ENCODE measurements at regions not wholly inside any gene's neighbourhood (a gene's known extent, or its start where the extent isn't known, plus 50 kb on each side); places are given as distances from the start of the nearest gene placed in this dataset.
A peak's percentile ranks its signal among the peaks of the same experiment; 100 is the strongest.

DNA sequence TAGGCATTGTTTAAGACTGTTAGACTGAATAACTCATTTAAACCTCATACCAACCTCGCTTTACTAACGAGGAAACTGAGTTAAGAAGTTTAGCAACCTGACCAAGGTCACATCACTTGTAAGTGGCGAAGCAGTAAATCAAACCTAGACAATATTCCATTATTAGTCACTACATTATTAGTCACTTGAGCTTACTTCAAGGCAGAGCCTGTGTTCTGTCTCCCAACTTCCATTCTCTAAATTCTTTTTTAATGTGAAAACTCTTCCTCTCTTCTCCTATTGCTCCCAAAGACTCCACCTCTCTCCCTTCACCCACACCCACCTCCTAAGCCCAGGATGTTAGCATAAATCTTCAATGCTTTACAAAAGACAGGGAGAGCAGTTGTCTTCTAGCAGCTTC, 156.5 kb downstream of the ARL6IP6 start:
- DNase-seq (ENCODE audit: low spot score) = no peak

- DNase-seq (ENCODE audit: low spot score) = no peak
Observed at GRCh38 chr2:152870239-152870638, 151.8 kb downstream of the ARL6IP6 start.

GRCh38 chr2:152867397-152867796, 149.0 kb downstream of the ARL6IP6 start:
- no peak for DNase-seq (ENCODE audit: low spot score)

DNA sequence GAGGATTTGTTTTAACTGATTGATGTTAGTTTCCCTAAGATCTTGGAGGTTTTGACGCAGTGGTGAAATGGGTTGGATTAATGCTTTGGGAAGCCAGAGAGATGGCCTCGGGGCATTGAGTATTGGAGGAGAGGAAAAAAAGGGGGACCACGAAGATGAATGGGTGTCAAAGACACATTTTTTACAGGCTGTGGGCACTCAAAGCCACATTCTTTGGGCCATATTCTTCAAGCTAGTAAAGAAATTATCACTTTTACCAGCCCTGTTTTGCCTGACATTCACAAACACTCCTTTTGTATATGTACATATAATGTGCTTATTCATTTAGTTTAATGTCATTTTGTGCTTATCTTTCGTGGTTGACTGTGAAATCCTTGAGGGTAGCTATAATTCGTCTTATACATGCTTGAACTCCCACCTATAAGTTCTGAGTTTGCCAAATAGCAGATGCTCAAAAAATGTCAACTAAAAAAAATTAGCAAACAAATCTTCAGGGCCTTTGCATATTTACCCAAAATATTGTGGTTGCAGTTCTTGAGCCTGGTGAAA, 146.3 kb downstream of the ARL6IP6 start:
- DNase-seq (ENCODE audit: low spot score) = no peak

DNA sequence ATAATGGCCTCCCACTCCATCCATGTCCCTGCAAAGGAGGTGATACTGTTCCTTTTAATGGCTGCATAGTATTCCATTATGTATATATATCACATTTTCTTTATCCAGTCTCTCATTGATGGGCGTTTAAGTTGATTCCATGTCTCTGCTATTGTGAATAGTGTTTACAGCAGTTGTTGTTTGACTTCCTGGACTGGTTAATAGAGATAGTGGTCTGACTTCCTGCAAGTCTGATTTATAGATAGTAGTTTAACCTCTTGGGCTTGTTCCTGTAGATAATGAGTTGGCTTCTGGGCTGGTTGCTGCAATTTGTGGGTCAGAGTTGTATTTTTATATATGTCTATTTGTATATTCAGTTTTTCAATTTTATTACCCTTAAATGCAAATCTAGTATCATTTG, 145.4 kb downstream of the ARL6IP6 start:
- no peak for DNase-seq (ENCODE audit: low spot score)

DNA sequence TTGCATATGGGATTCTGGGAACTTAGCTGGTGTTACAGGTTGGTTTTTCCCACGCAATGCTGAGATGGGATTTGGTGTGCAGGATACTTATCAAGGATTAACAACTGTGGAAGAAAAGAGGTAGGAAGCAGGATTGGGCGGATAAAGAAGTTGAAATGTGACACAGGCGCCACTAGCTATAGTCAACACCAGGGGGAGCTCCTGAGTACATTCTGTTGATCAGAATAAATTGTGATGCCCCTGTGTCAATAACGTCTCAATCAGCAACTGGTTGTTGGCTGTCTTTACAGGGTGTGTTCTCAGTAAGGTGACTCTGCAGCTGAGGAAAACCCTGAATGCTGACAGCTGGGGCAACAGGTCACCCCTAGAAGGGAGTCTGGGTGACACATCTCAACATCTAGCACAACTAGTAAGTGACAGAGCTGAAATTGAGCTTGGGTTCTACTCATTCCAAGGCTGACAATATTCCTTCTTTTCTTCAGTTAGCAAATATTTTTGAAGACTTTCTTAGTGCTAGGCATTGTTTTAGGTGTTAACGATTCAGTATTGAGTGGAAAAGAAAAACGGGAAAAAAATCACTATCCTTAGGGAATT, 143.0 kb downstream of the ARL6IP6 start:
- peak; percentile 77 for DNase-seq (ENCODE audit: low spot score)

DNA sequence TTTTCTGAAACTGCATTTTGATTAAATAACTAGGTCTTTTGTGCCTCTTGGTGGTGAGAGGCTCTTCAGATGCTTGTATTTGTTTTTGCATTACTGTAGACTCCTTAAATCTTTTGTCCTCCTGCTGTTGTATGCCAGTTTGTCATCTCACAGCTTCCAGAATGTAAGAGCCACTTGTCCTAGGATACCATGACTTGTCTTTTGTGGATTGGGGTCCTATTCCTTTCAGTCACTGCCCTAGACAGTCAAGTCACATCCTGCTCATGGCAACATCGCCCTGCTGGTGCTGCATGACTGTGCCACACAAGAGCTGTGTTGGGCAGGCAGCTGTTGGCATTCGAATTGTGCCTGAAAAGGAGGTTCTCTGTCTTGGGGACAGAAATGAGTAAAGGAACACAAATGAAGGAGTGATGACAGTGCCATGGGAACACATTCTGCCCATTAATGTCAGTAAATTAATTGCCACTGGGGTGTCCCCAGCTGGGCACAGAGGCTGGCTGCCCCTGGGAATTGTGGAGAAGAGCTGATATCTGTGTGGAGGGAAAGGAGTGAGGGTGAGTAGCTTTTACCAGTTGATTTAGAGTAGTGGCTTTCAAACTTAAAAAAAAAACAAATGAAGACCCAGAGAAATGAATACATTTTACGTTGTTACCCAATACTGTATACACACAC, 140.3 kb downstream of the ARL6IP6 start:
- no peak for DNase-seq (ENCODE audit: low spot score)

DNA sequence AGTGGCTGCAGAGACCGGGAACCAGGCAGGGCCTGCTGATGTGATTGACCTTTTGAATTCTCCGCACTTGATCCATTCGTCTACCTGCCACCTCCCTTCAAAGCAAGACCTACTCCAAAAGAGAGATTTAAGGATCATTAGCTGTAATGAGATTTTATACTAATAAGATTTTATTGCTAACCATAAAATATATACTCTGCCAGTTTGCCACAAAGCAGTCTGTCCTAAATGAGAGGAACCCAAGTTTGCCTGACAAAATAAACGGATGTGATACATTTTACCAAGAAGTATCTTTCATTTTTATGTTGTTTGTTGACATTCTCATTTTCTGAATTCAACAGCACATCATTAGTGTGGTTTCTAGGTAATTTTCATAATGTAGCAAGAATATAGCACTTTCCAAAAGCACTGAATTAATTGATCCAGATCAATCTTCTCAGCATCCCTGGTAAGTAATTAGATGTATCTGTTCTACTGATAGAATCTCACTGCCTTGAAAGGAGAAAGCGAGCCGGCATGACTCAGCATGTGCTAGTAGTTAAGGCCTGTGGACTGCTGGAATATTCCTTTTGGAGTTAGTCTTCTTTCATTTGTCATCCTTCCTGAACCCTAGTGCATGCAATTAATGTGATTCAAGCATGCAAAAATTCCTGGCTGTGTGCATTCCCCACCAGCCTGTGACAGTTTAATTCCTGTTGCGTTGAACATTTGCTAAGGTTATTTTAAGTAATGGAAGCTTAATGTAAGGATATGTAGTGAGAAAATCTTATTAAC, 128.5 kb downstream of the ARL6IP6 start:
- no peak for DNase-seq (ENCODE audit: low spot score)

GRCh38 chr2:152835674-152836073, 117.3 kb downstream of the ARL6IP6 start:
- DNase-seq (ENCODE audit: low spot score) = no peak

GRCh38 chr2:152827944-152828343, 109.5 kb downstream of the ARL6IP6 start:
- no peak for DNase-seq (ENCODE audit: low spot score)

- no peak for DNase-seq (ENCODE audit: low spot score)
Observed at GRCh38 chr2:152826581-152827279, 108.3 kb downstream of the ARL6IP6 start.

GRCh38 chr2:152825834-152826233, 107.4 kb downstream of the ARL6IP6 start:
- no peak for DNase-seq (ENCODE audit: low spot score)

- no peak for DNase-seq (ENCODE audit: low spot score)
Observed at GRCh38 chr2:152823905-152824304, 105.5 kb downstream of the ARL6IP6 start.

- DNase-seq (ENCODE audit: low spot score) = no peak
Observed at GRCh38 chr2:152822676-152823075, 104.3 kb downstream of the ARL6IP6 start.

DNA sequence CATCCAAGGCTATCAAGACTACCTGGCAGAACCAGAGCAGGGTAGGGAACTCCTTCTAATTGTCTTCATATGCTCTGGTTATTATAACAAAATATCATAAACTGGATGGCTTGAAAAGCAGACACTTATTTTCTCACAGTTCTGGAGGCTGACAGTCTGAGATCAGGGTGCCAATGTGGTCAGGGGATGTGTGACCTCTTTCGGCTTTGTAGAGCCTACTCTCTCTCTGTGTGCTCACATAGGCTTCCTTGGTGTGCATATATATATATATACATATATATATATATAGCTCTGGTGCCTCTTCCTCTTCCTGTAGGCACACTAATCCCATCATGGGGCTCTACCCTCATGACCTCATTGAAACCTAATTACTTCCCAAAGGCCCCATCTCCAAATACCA, 101.6 kb downstream of the ARL6IP6 start:
- no peak for DNase-seq (ENCODE audit: low spot score)

GRCh38 chr2:152815634-152816257, 97.3 kb downstream of the ARL6IP6 start:
- no peak for DNase-seq (ENCODE audit: low spot score)

DNA sequence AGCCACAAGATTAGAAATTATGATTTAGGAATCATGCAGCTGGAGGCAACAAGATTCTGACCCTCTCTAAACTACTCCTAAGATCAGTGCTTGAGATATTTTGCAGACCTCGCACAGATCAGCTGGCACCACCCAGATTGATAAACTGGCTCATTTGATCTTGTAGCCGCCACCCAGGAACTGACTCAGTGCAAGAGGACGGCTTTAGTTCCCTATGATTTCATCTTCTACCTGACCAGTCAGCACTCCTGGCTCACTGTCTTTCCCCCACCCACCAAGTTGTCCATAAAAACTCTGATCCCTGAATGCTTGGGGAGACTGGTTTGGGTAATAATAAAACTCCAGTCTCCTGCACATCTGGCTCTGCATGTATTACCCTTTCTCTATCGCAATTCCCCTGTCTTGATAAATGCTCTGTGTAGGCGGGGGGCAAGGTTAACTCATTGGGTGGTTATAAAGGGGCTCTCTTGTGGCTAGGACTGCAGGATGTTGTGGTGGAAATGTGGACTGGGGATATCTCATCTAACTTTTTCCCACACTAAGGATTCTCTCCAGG, 96.1 kb downstream of the ARL6IP6 start:
- no peak for DNase-seq (ENCODE audit: low spot score)

DNA sequence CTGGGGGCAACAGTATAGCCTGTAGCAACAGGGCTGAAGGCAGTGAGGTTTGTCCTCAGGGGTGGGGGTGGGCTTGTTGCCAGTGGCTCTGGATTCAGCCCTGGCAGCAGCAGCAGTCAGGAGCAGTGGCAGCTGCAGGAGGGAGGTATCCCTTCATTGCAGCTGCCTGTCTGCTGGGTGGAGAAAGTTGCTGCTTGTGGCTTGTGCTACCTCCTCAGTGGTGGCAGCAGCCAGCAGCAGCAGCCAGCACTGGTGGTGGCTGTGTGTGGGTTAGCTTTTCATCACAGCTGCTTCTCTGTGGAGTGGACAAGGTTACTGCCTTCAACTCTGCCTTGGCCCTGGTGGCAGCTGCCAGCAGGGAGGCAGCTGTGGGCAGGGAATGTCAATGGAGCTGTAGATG, 94.9 kb downstream of the ARL6IP6 start:
- DNase-seq (ENCODE audit: low spot score) = no peak
